CD14-positive monocyte (primary cell): ENCODE measurements at regions not wholly inside any gene's neighbourhood (a gene's known extent, or its start where the extent isn't known, plus 50 kb on each side); places are given as distances from the start of the nearest gene placed in this dataset.

Experiments used
- DNase-seq, 3 donors: peaks; one replicate each; pipeline ENCODE4 v3.0.0-alpha.2; 2011 to 2022
- H2AFZ ChIP-seq: 2 replicates; pipeline ENCODE4 v1.6.0; 2012; ENCODE audit warnings: mild to moderate bottlenecking, low read depth, low read length, inconsistent platforms; ENCODE audit not compliant: insufficient read depth, poor library complexity, severe bottlenecking
- H3K27ac ChIP-seq, 2 donors: 1 replicate in 1 of 2; 2 replicates in 1 of 2; pipeline ENCODE4 v1.5.1; 2012 to 2013; ENCODE audit warnings: low read length in 2 of 2, control low read depth in 1 of 2, inconsistent platforms in 1 of 2, low read depth in 1 of 2, mild to moderate bottlenecking in 1 of 2
- H3K27me3 ChIP-seq, 2 donors: one replicate each; pipeline versions ENCODE4 v1.6.0 to v1.6.1; 2011 to 2013; ENCODE audit warnings: low read length in 2 of 2; ENCODE audit not compliant: control insufficient read depth in 2 of 2, insufficient read depth in 2 of 2
- H3K36me3 ChIP-seq, 2 donors: replicated peaks in 1 of 2; 1 replicate in 1 of 2; 2 replicates in 1 of 2; pipeline versions ENCODE4 v1.5.1 to v1.6.1; 2012 to 2013; ENCODE audit warnings: low read length in 2 of 2, control low read depth in 1 of 2, inconsistent platforms in 1 of 2, mild to moderate bottlenecking in 1 of 2; ENCODE audit not compliant: insufficient read depth in 2 of 2, control insufficient read depth in 1 of 2
- H3K4me1 ChIP-seq, 2 donors: 1 replicate in 1 of 2; 2 replicates in 1 of 2; pipeline versions ENCODE4 v1.5.1 to v1.6.1; 2012 to 2013; ENCODE audit warnings: low read length in 2 of 2, control low read depth in 1 of 2, inconsistent platforms in 1 of 2, mild to moderate bottlenecking in 1 of 2, moderate library complexity in 1 of 2; ENCODE audit not compliant: insufficient read depth in 2 of 2, control insufficient read depth in 1 of 2
- H3K4me2 ChIP-seq: replicated peaks from 2 replicates; pipeline ENCODE3; 2012; ENCODE audit warnings: low read length, moderate library complexity, mild to moderate bottlenecking; ENCODE audit not compliant: poor library complexity, severe bottlenecking; ENCODE audit errors: extremely low read depth
- H3K4me3 ChIP-seq, 3 experiments: fragments of 200-600 bp in 1 of 3; sonication (generic) in 1 of 3; replicated peaks in 1 of 3; 1 replicate in 2 of 3; 2 replicates in 1 of 3; pipeline ENCODE4 v1.5.1; 2011 to 2013; ENCODE audit warnings: low read length in 3 of 3, mild to moderate bottlenecking in 3 of 3, control low read depth in 2 of 3, low read depth in 2 of 3, inconsistent platforms in 1 of 3, moderate library complexity in 1 of 3
- H3K79me2 ChIP-seq: 2 replicates; pipeline ENCODE4 v1.6.0; 2012; ENCODE audit warnings: mild to moderate bottlenecking, control low read depth, inconsistent platforms, low read length, moderate library complexity; ENCODE audit not compliant: insufficient read depth
- H3K9ac ChIP-seq: 2 replicates; pipeline ENCODE4 v1.6.0; 2017; ENCODE audit warnings: low read length, mild to moderate bottlenecking; ENCODE audit not compliant: insufficient read depth, poor library complexity, severe bottlenecking
- H3K9me3 ChIP-seq, 2 donors: replicated peaks in 1 of 2; 1 replicate in 1 of 2; 2 replicates in 1 of 2; pipeline versions ENCODE4 v1.5.1 to v1.6.1; 2012 to 2013; ENCODE audit warnings: low read length in 2 of 2, control low read depth in 1 of 2; ENCODE audit not compliant: control insufficient read depth in 1 of 2, insufficient read depth in 1 of 2
- H4K20me1 ChIP-seq: 2 replicates; pipeline ENCODE4 v1.6.0; 2012; ENCODE audit warnings: mild to moderate bottlenecking, low read length, control low read depth, moderate library complexity; ENCODE audit not compliant: insufficient read depth
- H3K27ac Mint-ChIP-seq, 7 donors: one replicate each; pipeline ENCODE4 v1.8.0; 2020; ENCODE audit warnings: mild to moderate bottlenecking in 7 of 7, mixed read lengths in 7 of 7, moderate library complexity in 6 of 7, inconsistent platforms in 2 of 7
- H3K27me3 Mint-ChIP-seq, 3 donors: one replicate each; pipeline ENCODE4 v1.8.0; 2021 to 2022; ENCODE audit warnings: low read depth in 3 of 3, mild to moderate bottlenecking in 3 of 3, mixed read lengths in 3 of 3, moderate library complexity in 3 of 3, inconsistent platforms in 1 of 3
- H3K36me3 Mint-ChIP-seq, 2 donors: one replicate each; pipeline ENCODE4 v1.8.0; 2020; ENCODE audit warnings: mixed read lengths in 2 of 2, inconsistent platforms in 1 of 2, mild to moderate bottlenecking in 1 of 2
- H3K4me1 Mint-ChIP-seq: one replicate; pipeline ENCODE4 v1.8.0; 2020; ENCODE audit warnings: mild to moderate bottlenecking, mixed read lengths
- H3K4me3 Mint-ChIP-seq, 2 donors: one replicate each; pipeline ENCODE4 v1.8.0; 2020; ENCODE audit warnings: mild to moderate bottlenecking in 2 of 2, mixed read lengths in 2 of 2, moderate library complexity in 1 of 2
- H3K9me3 Mint-ChIP-seq, 7 donors: one replicate each; pipeline ENCODE4 v1.8.0; 2020 to 2022; ENCODE audit warnings: mixed read lengths in 7 of 7, mild to moderate bottlenecking in 6 of 7, moderate library complexity in 6 of 7, inconsistent platforms in 2 of 7
- CTCF ChIP-seq: fragments of 200-600 bp; IDR thresholded peaks from one replicate; pipeline ENCODE4 v1.8.0; 2022; ENCODE audit warnings: antibody characterized with exemption, mild to moderate bottlenecking
- WGBS: methylation state at CpG from one replicate; pipeline ENCODE4 v1.1.5; 2013; ENCODE audit warnings: missing lambda C conversion rate; ENCODE audit not compliant: insufficient coverage; 5-methylcytosine and 5-hydroxymethylcytosine counted together
- intact Hi-C, 2 donors: fragments of 100-400 bp; cut with micrococcal nuclease; formaldehyde crosslinking; loops; one replicate each; pipeline versions ENCODE4 v1.15.0 to v1.15.1; 2023

GRCh38 chr5:173796721-173797495, 91.2 kb upstream of the CPEB4 start:
- no peaks in the 10 kb centered on the region for H4K20me1 ChIP-seq
- Mint-ChIP-seq H3K36me3 (peaks cover 0 to under 1% of the 10 kb centered on the region in 2 donors), H3K9me3 (no peaks in the 10 kb centered on the region), H3K27ac (no peak overlapping the region), H3K4me1 (peaks cover 45% of the 10 kb centered on the region), H3K4me3 (no peak overlapping the region), H3K27me3 (peaks cover 0 to 2% (median 1%) of the 10 kb centered on the region in 3 donors)
- no peaks in the 10 kb centered on the region for H3K9me3 ChIP-seq
- H3K79me2 ChIP-seq: no peaks in the 10 kb centered on the region
- no peaks in the 10 kb centered on the region for H3K36me3 ChIP-seq
- H2AFZ ChIP-seq: no peak overlapping the region
- peaks cover 20 to 23% of the 10 kb centered on the region in 2 donors for H3K4me1 ChIP-seq
- H3K27me3 ChIP-seq: no peaks in the 10 kb centered on the region
- 84% methylated on average over 5 of the region's 9 CpGs for WGBS
- H3K4me3 ChIP-seq: no peak overlapping the region
- H3K9ac ChIP-seq: no peak overlapping the region
- no peak overlapping the region for H3K27ac ChIP-seq
- DNase-seq: no peak
- H3K4me2 ChIP-seq: no peak overlapping the region
- no peak for TF ChIP-seq CTCF
- intact Hi-C loops: no loop called here

- Mint-ChIP-seq H3K4me3 (no peak overlapping the region), H3K27ac (no peak overlapping the region), H3K9me3 (no peaks in the 10 kb centered on the region), H3K27me3 (peaks cover 0 to 2% (median 2%) of the 10 kb centered on the region in 3 donors), H3K36me3 (peaks cover 0 to 2% of the 10 kb centered on the region in 2 donors), H3K4me1 (peaks cover 55% of the 10 kb centered on the region)
- Histone ChIP-seq H3K27ac (no peak overlapping the region), H3K4me3 (no peak overlapping the region), H3K36me3 (no peaks in the 10 kb centered on the region), H3K9me3 (no peaks in the 10 kb centered on the region), H3K79me2 (no peaks in the 10 kb centered on the region), H4K20me1 (no peaks in the 10 kb centered on the region), H3K9ac (no peak overlapping the region), H2AFZ (no peak overlapping the region), H3K27me3 (no peaks in the 10 kb centered on the region), H3K4me2 (no peak overlapping the region), H3K4me1 (peaks cover 33 to 37% of the 10 kb centered on the region in 2 donors)
- intact Hi-C loops: no loop called here
- no peak for DNase-seq
- TF ChIP-seq CTCF: no peak
- 93% methylated on average over 3 of the region's 4 CpGs for WGBS
These were observed 89.9 kb upstream of the CPEB4 start for GRCh38 chr5:173798127-173798810.
